Activated naive CD8-positive, alpha-beta T cell (primary cell): ENCODE measurements at regions not wholly inside any gene's neighbourhood (a gene's known extent, or its start where the extent isn't known, plus 50 kb on each side); places are given as distances from the start of the nearest gene placed in this dataset.

Experiments
- H3K27ac Mint-ChIP-seq: one replicate; pipeline ENCODE4 v1.8.0; 2021; ENCODE audit warnings: mixed read lengths
- H3K27me3 Mint-ChIP-seq: one replicate; pipeline ENCODE4 v1.8.0; 2021; ENCODE audit warnings: mixed read lengths
- H3K36me3 Mint-ChIP-seq: one replicate; pipeline ENCODE4 v1.8.0; 2021; ENCODE audit warnings: mixed read lengths
- H3K4me1 Mint-ChIP-seq: one replicate; pipeline ENCODE4 v1.8.0; 2021; ENCODE audit warnings: low read depth, mixed read lengths
- H3K4me3 Mint-ChIP-seq: one replicate; pipeline ENCODE4 v1.8.0; 2021; ENCODE audit warnings: mild to moderate bottlenecking, mixed read lengths
- H3K9me3 Mint-ChIP-seq: one replicate; pipeline ENCODE4 v1.8.0; 2021; ENCODE audit warnings: low read depth, mixed read lengths

- H3K27ac Mint-ChIP-seq = no peak overlapping the region
- H3K9me3 Mint-ChIP-seq = no peaks in the 10 kb centered on the region
- H3K4me3 Mint-ChIP-seq = no peak overlapping the region
- no peaks in the 10 kb centered on the region for H3K36me3 Mint-ChIP-seq
- no peaks in the 10 kb centered on the region for H3K27me3 Mint-ChIP-seq
- peaks cover 38% of the 10 kb centered on the region for H3K4me1 Mint-ChIP-seq
These were observed 636.6 kb downstream of the MID1IP1 start for GRCh38 chrX:39437670-39438441.

DNA sequence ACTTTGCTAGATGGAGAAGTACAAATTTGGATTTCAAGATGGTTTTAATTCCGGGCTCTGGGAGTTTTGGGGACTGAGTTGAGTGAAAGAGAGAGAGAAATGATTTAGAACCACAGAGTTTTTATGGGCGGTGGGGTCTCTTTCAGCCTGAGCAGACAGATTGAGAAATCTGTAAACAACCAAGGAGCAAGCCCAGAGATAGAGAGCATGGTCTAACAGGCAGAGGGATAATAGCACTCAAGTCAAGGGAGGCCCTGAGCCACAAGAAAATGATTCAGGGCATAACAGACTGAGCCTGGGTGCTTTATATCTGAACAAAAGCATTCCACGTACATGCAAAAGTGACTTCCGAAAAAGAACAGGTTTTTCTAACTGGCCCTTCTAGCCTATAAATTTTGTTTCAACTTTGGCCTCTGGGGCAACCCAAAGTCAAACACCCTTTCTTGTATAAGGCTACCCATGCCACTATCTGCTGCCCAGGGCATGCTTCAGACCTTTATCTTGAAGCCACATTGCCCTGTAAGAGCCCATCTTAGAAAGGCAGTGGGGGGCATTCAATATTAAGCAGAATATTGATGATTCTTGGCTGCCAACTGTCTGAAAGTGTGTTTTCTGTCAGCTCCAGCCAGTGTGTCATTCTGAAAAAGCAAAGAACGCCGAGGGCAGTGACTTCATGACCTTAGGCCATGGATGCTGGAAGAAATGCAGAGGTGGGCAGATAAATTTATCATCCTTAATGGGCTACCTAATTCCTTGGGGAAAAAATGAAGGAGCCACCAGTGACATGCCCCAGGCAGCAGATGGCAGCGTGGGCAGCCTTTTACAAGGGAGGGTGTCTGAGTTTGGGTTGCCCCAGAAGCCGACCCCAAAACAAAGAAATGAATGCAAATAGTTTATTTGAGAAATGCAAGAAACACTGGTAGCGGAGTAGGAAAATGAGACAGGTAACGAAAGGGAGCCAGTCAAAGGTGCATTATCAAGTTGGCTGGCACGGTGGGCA lies 637.6 kb downstream of the MID1IP1 start:
- Mint-ChIP-seq H3K4me1 (peaks cover 39% of the 10 kb centered on the region), H3K27me3 (no peaks in the 10 kb centered on the region), H3K27ac (no peak overlapping the region), H3K9me3 (no peaks in the 10 kb centered on the region), H3K36me3 (no peaks in the 10 kb centered on the region), H3K4me3 (no peak overlapping the region)

DNA sequence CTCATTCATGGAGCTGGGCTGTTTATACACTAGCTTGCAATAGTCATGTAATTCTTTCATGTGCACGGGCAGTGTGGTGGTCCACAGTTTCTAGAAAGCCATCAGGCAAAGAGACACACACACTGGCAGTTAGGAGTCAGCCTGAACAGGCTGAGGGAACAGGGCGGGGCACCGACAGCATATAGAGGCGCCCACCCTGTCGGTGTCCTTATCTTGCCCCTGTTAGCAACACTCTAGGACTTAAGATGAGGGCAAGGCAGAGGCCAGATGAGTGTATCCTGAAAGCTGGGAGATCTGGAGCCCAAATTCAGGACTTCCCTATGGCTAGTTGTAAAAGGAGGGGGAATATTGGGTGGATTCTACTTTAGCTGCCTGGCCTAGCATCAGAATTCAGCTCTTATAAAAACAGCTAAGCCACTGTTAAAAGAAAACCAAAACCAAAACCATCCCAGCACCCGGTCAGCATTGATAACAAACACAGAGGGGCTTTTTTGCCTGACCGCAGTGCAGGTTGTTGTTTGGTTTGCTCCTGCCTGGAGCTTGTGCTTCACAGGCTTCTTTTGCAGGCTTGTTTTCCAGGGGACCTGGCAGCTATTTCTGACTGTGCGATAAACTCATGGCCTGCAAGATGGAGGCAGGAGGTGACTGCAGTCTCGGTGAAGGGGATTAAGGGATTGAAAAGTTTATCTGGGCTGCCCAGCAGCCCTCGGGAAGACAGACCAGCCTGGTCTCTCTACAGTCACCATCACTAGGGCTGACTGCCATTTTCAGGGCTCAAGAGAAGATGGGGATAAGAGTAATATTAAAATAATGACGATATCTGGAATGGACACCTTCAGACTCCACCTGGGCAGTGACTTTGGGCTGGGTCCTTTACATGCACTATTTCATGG lies 638.9 kb downstream of the MID1IP1 start:
- Mint-ChIP-seq H3K36me3 (no peaks in the 10 kb centered on the region), H3K27ac (peak overlapping the region; percentile 96), H3K4me3 (peak overlapping the region; percentile 27), H3K9me3 (no peaks in the 10 kb centered on the region), H3K27me3 (no peaks in the 10 kb centered on the region), H3K4me1 (peaks cover 38% of the 10 kb centered on the region)

DNA sequence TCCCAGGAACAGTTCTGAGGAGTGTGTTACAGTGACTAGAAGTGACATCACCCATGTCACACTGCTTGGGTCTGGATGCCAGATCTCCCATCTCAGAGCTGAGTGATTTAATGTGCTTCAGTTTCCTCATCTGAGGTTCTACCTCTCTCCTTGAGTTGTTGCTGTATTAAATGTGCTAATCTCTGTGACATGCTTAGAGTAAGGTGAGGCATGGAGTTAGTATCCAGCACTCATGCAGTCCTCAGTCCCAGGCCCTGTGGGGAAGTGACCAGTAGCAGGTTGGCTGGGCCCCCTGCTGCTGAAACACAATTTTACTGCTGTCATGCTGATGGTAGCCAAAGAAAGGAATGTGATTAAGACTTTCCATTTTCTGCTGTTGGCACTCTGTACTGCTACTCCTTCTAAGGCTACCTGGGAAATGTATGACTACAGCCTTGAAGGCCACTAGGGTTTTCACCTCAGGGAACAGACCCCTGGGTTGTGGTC lies 639.6 kb downstream of the MID1IP1 start:
- Mint-ChIP-seq H3K4me1 (peaks cover 42% of the 10 kb centered on the region), H3K27ac (peak overlapping the region; percentile 96)

GRCh38 chrX:39442332-39442731 lies 641.1 kb downstream of the MID1IP1 start:
- no peak overlapping the region for H3K4me3 Mint-ChIP-seq
- no peaks in the 10 kb centered on the region for H3K27me3 Mint-ChIP-seq
- peaks cover 34% of the 10 kb centered on the region for H3K4me1 Mint-ChIP-seq
- no peaks in the 10 kb centered on the region for H3K9me3 Mint-ChIP-seq
- no peaks in the 10 kb centered on the region for H3K36me3 Mint-ChIP-seq
- H3K27ac Mint-ChIP-seq = peak overlapping the region; percentile 68

More for the DNA sequence above, 639.6 kb downstream of the MID1IP1 start:
- Mint-ChIP-seq H3K4me3 (peak overlapping the region; percentile 53), H3K27me3 (no peaks in the 10 kb centered on the region), H3K9me3 (no peaks in the 10 kb centered on the region), H3K36me3 (no peaks in the 10 kb centered on the region)

GRCh38 chrX:39443240-39443639 lies 642.0 kb downstream of the MID1IP1 start:
- no peak overlapping the region for H3K4me3 Mint-ChIP-seq
- peaks cover 38% of the 10 kb centered on the region for H3K4me1 Mint-ChIP-seq
- no peaks in the 10 kb centered on the region for H3K36me3 Mint-ChIP-seq
- no peaks in the 10 kb centered on the region for H3K9me3 Mint-ChIP-seq
- H3K27ac Mint-ChIP-seq = peak overlapping the region; percentile 68
- H3K27me3 Mint-ChIP-seq = no peaks in the 10 kb centered on the region

- H3K27me3 Mint-ChIP-seq = no peaks in the 10 kb centered on the region
- no peaks in the 10 kb centered on the region for H3K9me3 Mint-ChIP-seq
- no peak overlapping the region for H3K4me3 Mint-ChIP-seq
- H3K27ac Mint-ChIP-seq = peak overlapping the region; percentile 25
- no peaks in the 10 kb centered on the region for H3K36me3 Mint-ChIP-seq
- peaks cover 48% of the 10 kb centered on the region for H3K4me1 Mint-ChIP-seq
These were observed 644.1 kb downstream of the MID1IP1 start for GRCh38 chrX:39445336-39445735.

DNA sequence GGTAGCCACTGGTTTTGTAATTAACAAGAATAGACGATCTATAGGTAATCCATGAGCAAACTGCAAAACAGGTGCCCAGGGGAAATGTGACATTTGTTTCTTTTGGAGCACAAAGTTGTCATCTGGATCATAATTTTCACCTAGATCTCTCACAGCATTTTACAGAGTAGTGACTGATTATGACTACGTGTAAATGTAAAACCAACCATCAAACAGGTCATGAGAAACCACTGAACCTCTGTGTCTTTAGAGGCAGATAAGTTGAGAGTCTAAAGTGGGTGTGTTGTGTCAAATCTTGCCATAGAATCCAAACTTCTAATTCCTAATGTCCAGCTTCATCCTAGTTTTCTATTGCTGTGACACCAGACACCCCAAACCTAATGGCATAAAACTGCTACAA lies 648.1 kb downstream of the MID1IP1 start:
- Mint-ChIP-seq H3K27ac (no peak overlapping the region), H3K27me3 (no peaks in the 10 kb centered on the region), H3K4me1 (peaks cover 35% of the 10 kb centered on the region), H3K9me3 (no peaks in the 10 kb centered on the region), H3K4me3 (no peak overlapping the region), H3K36me3 (no peaks in the 10 kb centered on the region)

GRCh38 chrX:39450234-39450977 lies 647.4 kb downstream of the BCOR start:
- Mint-ChIP-seq H3K36me3 (no peaks in the 10 kb centered on the region), H3K9me3 (no peaks in the 10 kb centered on the region), H3K27me3 (no peaks in the 10 kb centered on the region), H3K4me3 (no peak overlapping the region), H3K27ac (peak overlapping the region; percentile 64), H3K4me1 (peaks cover 32% of the 10 kb centered on the region)

- no peaks in the 10 kb centered on the region for H3K36me3 Mint-ChIP-seq
- H3K4me1 Mint-ChIP-seq = peaks cover 31% of the 10 kb centered on the region
- H3K4me3 Mint-ChIP-seq = no peak overlapping the region
- H3K9me3 Mint-ChIP-seq = no peaks in the 10 kb centered on the region
- no peak overlapping the region for H3K27ac Mint-ChIP-seq
- no peaks in the 10 kb centered on the region for H3K27me3 Mint-ChIP-seq
These were observed 646.7 kb downstream of the BCOR start for GRCh38 chrX:39451046-39451445.

DNA sequence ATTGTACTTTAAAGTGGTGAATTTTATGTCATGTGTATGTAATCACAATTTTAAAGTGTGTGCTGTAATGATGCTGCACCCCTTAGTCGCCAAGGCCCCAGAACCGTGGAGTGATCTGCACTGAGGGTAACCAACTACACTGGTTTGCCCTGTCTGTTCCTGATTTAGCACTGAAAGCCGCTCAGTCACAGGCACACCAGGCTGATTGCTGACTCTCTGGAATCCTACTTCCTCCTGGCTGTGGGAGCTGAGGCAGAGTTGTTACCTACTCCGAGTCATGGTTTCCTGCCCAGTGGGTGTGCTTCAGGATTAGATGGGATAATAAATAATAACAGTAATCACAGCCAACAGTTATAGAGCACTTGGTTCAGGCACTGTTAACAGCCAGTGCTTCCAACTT lies 645.4 kb downstream of the BCOR start:
- no peaks in the 10 kb centered on the region for H3K36me3 Mint-ChIP-seq
- H3K27ac Mint-ChIP-seq = no peak overlapping the region
- no peaks in the 10 kb centered on the region for H3K9me3 Mint-ChIP-seq
- no peak overlapping the region for H3K4me3 Mint-ChIP-seq
- H3K27me3 Mint-ChIP-seq = no peaks in the 10 kb centered on the region
- peaks cover 31% of the 10 kb centered on the region for H3K4me1 Mint-ChIP-seq

DNA sequence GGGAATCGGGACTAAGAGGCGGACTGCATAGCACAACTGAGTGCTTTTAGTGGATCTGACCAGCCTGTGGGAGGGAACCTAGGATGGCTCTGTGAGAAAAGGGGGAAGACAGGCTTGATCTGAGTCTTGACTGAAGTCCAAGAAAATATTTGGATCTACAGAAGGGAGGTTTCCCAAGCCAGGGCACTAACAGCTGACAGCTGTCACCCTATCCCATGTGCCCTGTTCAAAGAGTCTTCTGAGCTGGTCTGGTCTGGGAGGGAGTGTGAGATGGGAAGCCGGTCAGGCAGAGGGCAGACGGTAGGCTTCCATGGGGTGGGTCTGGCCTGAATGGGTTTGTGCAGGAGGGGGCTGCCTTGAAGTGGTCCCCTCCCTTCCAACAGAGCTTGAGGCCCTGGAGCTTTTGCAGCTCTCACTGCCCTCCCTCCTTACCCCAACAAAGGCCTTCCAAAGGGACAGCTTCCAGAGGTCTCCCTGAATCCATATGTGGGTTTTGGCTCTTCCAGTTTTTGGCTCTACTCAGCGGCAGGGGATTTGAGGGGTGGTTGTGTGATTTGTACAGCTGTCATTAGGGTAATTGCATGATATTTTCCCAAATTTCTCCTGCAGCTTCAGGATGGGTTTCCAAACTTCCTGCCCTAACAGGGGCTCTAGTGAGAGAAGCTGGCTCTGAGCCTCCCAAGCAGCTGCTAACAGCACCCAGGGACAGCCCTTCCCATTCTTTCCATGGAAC lies 643.7 kb downstream of the BCOR start:
- Mint-ChIP-seq H3K36me3 (no peaks in the 10 kb centered on the region), H3K27me3 (no peaks in the 10 kb centered on the region), H3K4me1 (peaks cover 19% of the 10 kb centered on the region), H3K9me3 (no peaks in the 10 kb centered on the region), H3K27ac (no peak overlapping the region), H3K4me3 (no peak overlapping the region)

GRCh38 chrX:39456894-39457604 lies 640.7 kb downstream of the BCOR start:
- Mint-ChIP-seq H3K27ac (no peak overlapping the region), H3K36me3 (no peaks in the 10 kb centered on the region), H3K9me3 (no peaks in the 10 kb centered on the region), H3K4me1 (no peaks in the 10 kb centered on the region), H3K4me3 (no peak overlapping the region), H3K27me3 (no peaks in the 10 kb centered on the region)
